Esophagus muscularis mucosa (tissue), 4 donors: ENCODE measurements at regions not wholly inside any gene's neighbourhood (a gene's known extent, or its start where the extent isn't known, plus 50 kb on each side); places are given as distances from the start of the nearest gene placed in this dataset.

Source experiments
- CTCF ChIP-seq, 3 experiments: fragments of 200-600 bp in 2 of 3; fragments of 450-650 bp in 1 of 3; sonication (generic) in 2 of 3; IDR thresholded peaks; one replicate each; pipeline ENCODE4 v1.5.1; 2017 to 2019; ENCODE audit warnings: antibody characterized with exemption in 3 of 3, mild to moderate bottlenecking in 2 of 3, moderate library complexity in 1 of 3
- EP300 ChIP-seq: sonication (generic); formaldehyde crosslinking; IDR thresholded peaks from one replicate; pipeline ENCODE4 v1.6.1; 2017; ENCODE audit warnings: antibody characterized with exemption
- POLR2A ChIP-seq: fragments of 450-650 bp; IDR thresholded peaks from one replicate; pipeline ENCODE4 v1.6.1; 2017; ENCODE audit warnings: antibody characterized with exemption, moderate library complexity, mild to moderate bottlenecking, low read depth
- POLR2AphosphoS5 ChIP-seq, 2 donors: sonication (generic); formaldehyde crosslinking; IDR thresholded peaks; one replicate each; pipeline ENCODE4 v1.6.1; 2017; ENCODE audit warnings: antibody characterized with exemption in 2 of 2

- TF ChIP-seq CTCF (IDR thresholded peaks at IDR 0.05) (no peak), POLR2A (no peak), POLR2AphosphoS5 (IDR thresholded peaks at IDR 0.05) (no peak), EP300 (no peak)
Observed at GRCh38 chr5:87885758-87886157, 382.9 kb downstream of the TMEM161B start.
